NB4 (cell line): ENCODE measurements at regions not wholly inside any gene's neighbourhood (a gene's known extent, or its start where the extent isn't known, plus 50 kb on each side); places are given as distances from the start of the nearest gene placed in this dataset.

Experiments
- DNase-seq: peaks from one replicate; pipeline ENCODE4 v3.0.0; 2010; ENCODE audit warnings: low read depth
- H3K4me3 ChIP-seq: one replicate; pipeline ENCODE4 v1.5.1; 2011; ENCODE audit warnings: mild to moderate bottlenecking, low read depth, low read length, moderate library complexity
- MYC ChIP-seq: IDR thresholded peaks from 2 replicates; pipeline ENCODE4 v1.6.1; 2011; ENCODE audit warnings: low read depth, low read length
- POLR2A ChIP-seq: IDR thresholded peaks from 2 replicates; pipeline ENCODE4 v1.6.1; 2011; ENCODE audit warnings: mild to moderate bottlenecking; ENCODE audit not compliant: insufficient read length; ENCODE audit errors: extremely low read depth
- TF ChIP-seq, protein P1 (sequence below): IDR thresholded peaks from one replicate; pipeline ENCODE4 v1.5.1; 2012; ENCODE audit warnings: low read depth, low read length
- TF ChIP-seq, protein P2 (sequence below): IDR thresholded peaks from 2 replicates; pipeline ENCODE4 v1.6.1; 2011; ENCODE audit warnings: low read depth, low read length

DNA sequence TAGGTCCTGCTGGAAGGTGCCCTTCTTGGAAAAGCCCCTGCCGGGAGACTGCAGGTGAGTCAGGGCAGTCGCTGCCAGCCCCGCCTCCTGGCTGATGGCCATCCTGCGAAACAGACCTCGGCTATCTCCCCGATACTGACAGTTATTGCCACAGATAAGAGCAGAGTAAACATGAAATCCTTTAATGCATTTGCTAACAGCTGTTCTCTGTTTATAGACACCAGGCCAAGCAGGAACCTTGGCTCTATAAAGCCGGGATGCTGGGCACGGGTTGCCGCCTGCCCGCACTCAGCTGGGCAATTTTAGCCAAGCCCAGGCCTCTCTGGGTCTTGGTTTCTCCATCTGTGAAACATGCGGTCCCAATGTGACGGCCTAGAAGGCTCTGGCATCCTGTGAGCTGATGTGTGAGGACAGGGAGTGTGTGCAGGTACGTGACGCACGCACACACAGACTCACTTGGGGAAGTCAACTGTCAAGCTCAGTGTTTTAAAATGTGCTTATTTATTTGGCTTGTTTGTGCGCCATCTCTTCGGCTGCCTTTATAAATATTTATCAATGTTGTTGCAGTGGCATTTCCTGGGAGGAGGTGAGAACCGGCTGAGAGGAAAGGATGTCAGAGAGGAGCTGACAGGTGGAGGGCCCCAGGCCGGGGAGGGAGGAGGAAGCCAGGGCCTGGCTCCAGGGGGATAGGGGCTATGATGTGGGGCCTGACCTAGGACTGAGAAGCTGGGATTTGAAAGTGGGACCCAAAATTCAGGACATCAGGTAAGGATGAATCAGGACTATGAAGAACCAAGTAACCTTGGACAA is 50.8 kb upstream of the PRR23E start:
- H3K4me3 ChIP-seq: no peak overlapping the region
- DNase-seq: no peak
- TF ChIP-seq, protein P1, sequence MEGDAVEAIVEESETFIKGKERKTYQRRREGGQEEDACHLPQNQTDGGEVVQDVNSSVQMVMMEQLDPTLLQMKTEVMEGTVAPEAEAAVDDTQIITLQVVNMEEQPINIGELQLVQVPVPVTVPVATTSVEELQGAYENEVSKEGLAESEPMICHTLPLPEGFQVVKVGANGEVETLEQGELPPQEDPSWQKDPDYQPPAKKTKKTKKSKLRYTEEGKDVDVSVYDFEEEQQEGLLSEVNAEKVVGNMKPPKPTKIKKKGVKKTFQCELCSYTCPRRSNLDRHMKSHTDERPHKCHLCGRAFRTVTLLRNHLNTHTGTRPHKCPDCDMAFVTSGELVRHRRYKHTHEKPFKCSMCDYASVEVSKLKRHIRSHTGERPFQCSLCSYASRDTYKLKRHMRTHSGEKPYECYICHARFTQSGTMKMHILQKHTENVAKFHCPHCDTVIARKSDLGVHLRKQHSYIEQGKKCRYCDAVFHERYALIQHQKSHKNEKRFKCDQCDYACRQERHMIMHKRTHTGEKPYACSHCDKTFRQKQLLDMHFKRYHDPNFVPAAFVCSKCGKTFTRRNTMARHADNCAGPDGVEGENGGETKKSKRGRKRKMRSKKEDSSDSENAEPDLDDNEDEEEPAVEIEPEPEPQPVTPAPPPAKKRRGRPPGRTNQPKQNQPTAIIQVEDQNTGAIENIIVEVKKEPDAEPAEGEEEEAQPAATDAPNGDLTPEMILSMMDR: no peak
- TF ChIP-seq MYC (no peak), POLR2A (no peak)
- TF ChIP-seq, protein P2, sequence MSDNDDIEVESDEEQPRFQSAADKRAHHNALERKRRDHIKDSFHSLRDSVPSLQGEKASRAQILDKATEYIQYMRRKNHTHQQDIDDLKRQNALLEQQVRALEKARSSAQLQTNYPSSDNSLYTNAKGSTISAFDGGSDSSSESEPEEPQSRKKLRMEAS: no peak
